ACC112 (cell line): ENCODE measurements at regions not wholly inside any gene's neighbourhood (a gene's known extent, or its start where the extent isn't known, plus 50 kb on each side); places are given as distances from the start of the nearest gene placed in this dataset.
A peak's percentile ranks its signal among the peaks of the same experiment; 100 is the strongest.

Experiments
- H2AFZ ChIP-seq: fragments of 200-600 bp; sonication (generic); one replicate; pipeline ENCODE4 v1.6.0; 2017; ENCODE audit warnings: antibody characterized with exemption, low read length; ENCODE audit not compliant: unreplicated experiment
- H3K27ac ChIP-seq: fragments of 200-600 bp; sonication (generic); 2 replicates; pipeline ENCODE4 v1.5.1; 2014; ENCODE audit warnings: low read depth, mild to moderate bottlenecking, antibody characterized with exemption, low read length, moderate library complexity
- H3K27me3 ChIP-seq: fragments of 200-600 bp; sonication (generic); 2 replicates; pipeline ENCODE4 v1.6.1; 2014; ENCODE audit warnings: mild to moderate bottlenecking, antibody characterized with exemption, low read length, moderate library complexity, mixed read lengths; ENCODE audit not compliant: insufficient read depth
- H3K36me3 ChIP-seq: fragments of 200-600 bp; sonication (generic); 2 replicates; pipeline ENCODE4 v1.6.1; 2016; ENCODE audit warnings: mild to moderate bottlenecking, antibody characterized with exemption, low read length, moderate library complexity, mixed read lengths; ENCODE audit not compliant: insufficient read depth
- H3K4me1 ChIP-seq: fragments of 200-600 bp; sonication (generic); one replicate; pipeline ENCODE4 v1.6.1; 2016; ENCODE audit warnings: low read length, mixed read lengths; ENCODE audit not compliant: insufficient read depth, unreplicated experiment, control insufficient read depth
- H3K4me3 ChIP-seq: fragments of 200-600 bp; sonication (generic); 2 replicates; pipeline ENCODE4 v1.5.1; 2014; ENCODE audit warnings: mild to moderate bottlenecking, low read depth, low read length
- H3K79me2 ChIP-seq: fragments of 200-600 bp; sonication (generic); one replicate; pipeline ENCODE4 v1.6.0; 2016; ENCODE audit warnings: low read length; ENCODE audit not compliant: control insufficient read depth, unreplicated experiment, insufficient read depth

GRCh38 chr9:87238545-87238944 lies 259.1 kb upstream of the DAPK1 start:
- Histone ChIP-seq H3K79me2 (no peaks in the 10 kb centered on the region), H2AFZ (peak overlapping the region; percentile 90)

DNA sequence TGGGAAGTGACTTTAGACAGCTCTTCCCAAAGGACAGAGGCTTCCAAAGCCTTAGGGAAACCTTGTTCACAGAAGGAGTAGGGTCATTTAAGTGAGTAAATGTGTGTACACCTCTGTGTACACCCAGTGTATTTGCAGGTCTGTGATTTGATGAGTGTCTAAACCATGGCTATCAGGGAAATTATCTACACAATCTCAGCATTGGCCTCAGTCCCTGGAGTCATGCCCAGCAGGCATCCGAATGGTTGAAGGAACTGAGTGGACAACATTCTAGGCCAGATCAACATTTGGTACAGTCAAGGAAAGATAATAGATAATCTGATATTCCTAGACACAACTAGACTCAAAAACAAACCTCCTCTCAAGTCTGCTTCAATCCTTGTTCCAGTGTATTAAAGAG lies 258.4 kb upstream of the DAPK1 start:
- peaks cover 5% of the 10 kb centered on the region for H3K4me1 ChIP-seq
- no peaks in the 10 kb centered on the region for H3K27me3 ChIP-seq
- H3K36me3 ChIP-seq, result no peaks in the 10 kb centered on the region
- peak overlapping the region; percentile 0; the same call in 1 of the 2 replicates for H3K27ac ChIP-seq
- H2AFZ ChIP-seq, result peak overlapping the region; percentile 23
- H3K79me2 ChIP-seq, result no peaks in the 10 kb centered on the region
- no peak overlapping the region for H3K4me3 ChIP-seq

More at GRCh38 chr9:87238545-87238944, 259.1 kb upstream of the DAPK1 start:
- Histone ChIP-seq H3K27me3 (no peaks in the 10 kb centered on the region), H3K27ac (peak overlapping the region; percentile 0; the same call in 1 of the 2 replicates), H3K36me3 (no peaks in the 10 kb centered on the region), H3K4me1 (peaks cover 5% of the 10 kb centered on the region), H3K4me3 (peak overlapping the region; percentile 64)

DNA sequence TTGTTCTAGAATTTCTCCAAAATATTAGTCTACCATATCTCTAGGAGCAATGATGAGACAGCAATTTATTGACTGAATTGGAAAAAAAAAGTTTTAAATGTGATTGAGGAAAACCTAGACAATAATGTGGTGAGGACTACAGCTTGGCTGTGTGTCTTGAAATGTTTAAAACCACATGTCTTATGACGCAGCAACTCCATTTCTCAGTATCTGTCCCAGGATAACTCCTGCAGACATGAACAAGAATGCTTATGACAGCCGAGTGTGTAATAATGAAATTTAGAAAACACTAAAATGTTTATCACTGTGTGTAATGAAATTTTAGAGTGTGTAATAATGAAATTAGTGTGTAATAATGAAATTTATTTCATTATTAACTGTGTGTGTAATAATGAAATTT lies 254.1 kb upstream of the DAPK1 start:
- Histone ChIP-seq H3K79me2 (no peaks in the 10 kb centered on the region), H3K36me3 (no peaks in the 10 kb centered on the region), H3K4me1 (no peaks in the 10 kb centered on the region), H3K27me3 (no peaks in the 10 kb centered on the region), H2AFZ (no peak overlapping the region), H3K27ac (no peak overlapping the region), H3K4me3 (no peak overlapping the region)

GRCh38 chr9:87245271-87245670 lies 252.4 kb upstream of the DAPK1 start:
- no peak overlapping the region for H3K4me3 ChIP-seq
- H3K4me1 ChIP-seq, result no peaks in the 10 kb centered on the region
- no peak overlapping the region for H2AFZ ChIP-seq
- no peak overlapping the region for H3K27ac ChIP-seq
- H3K27me3 ChIP-seq, result no peaks in the 10 kb centered on the region
- no peaks in the 10 kb centered on the region for H3K36me3 ChIP-seq
- H3K79me2 ChIP-seq, result no peaks in the 10 kb centered on the region

DNA sequence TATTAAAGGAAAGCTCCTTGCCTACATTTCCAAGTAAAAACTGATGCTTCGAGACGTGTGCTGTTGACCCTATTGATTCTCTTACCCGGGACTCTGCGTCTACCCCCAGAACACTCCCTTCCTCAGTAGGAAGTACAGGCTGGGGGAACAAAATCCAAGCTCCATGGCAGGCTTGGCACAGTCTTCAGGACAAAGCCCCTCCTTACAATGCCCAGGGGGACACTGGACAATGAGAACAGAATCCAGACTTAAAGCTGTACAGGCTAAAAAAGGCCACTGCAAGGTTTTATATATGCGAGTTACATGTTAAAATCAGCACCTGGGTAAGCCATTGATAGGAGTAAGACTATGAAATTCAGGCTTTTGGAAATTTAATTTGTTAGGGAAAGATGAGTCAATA lies 250.6 kb upstream of the DAPK1 start:
- Histone ChIP-seq H3K4me1 (peaks cover 4% of the 10 kb centered on the region), H3K4me3 (no peak overlapping the region), H3K36me3 (no peaks in the 10 kb centered on the region), H3K27me3 (no peaks in the 10 kb centered on the region), H2AFZ (no peak overlapping the region), H3K27ac (no peak overlapping the region), H3K79me2 (no peaks in the 10 kb centered on the region)

DNA sequence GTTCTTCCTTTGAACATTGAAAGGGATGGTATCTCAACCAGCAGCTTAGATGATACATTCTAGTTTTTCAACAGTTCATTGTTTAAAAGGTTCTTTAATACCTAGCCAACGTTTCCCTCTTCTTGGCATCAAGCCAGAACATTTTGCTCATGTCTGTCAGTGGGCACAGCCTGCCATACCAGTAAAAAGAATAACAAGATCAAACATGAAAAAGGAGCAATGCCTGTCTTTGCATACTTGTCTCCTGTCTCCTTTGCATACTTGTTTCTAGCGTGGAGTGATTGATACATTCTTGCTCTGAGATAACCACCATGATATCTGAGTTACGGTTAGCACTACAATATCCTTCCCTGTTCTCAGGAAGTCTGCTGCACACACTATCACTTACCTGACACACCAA lies 248.6 kb upstream of the DAPK1 start:
- no peaks in the 10 kb centered on the region for H3K79me2 ChIP-seq
- no peaks in the 10 kb centered on the region for H3K27me3 ChIP-seq
- peaks cover 4% of the 10 kb centered on the region for H3K4me1 ChIP-seq
- no peaks in the 10 kb centered on the region for H3K36me3 ChIP-seq
- H2AFZ ChIP-seq, result no peak overlapping the region
- no peak overlapping the region for H3K27ac ChIP-seq
- no peak overlapping the region for H3K4me3 ChIP-seq

DNA sequence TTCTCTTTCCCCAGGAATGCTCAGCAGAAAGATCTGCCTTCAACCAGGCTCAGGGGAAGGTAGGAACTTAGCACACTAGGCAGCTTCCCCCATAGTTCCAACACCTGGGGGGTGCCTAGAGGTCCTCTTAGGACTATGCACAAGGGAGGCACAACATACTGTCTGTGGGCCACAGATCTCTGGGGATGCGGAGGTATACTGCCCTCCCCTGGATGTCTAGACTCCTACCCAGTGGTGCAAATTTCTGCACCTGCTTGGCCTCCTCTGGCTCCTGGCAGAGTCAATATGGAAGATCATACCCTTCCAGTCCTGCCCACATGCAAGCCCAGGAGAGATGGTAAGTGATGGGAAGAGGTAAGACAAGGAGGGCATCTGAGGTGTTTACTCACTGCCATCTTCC lies 247.5 kb upstream of the DAPK1 start:
- Histone ChIP-seq H3K27me3 (no peaks in the 10 kb centered on the region), H3K79me2 (no peaks in the 10 kb centered on the region), H3K36me3 (no peaks in the 10 kb centered on the region), H3K4me3 (no peak overlapping the region), H3K4me1 (peaks cover 4% of the 10 kb centered on the region), H2AFZ (no peak overlapping the region), H3K27ac (no peak overlapping the region)

- no peak overlapping the region for H2AFZ ChIP-seq
- no peaks in the 10 kb centered on the region for H3K36me3 ChIP-seq
- H3K4me3 ChIP-seq, result no peak overlapping the region
- H3K79me2 ChIP-seq, result no peaks in the 10 kb centered on the region
- no peak overlapping the region for H3K27ac ChIP-seq
- peaks cover 16% of the 10 kb centered on the region for H3K4me1 ChIP-seq
- H3K27me3 ChIP-seq, result no peaks in the 10 kb centered on the region
These were observed 242.1 kb upstream of the DAPK1 start for GRCh38 chr9:87255431-87256155.

- H3K4me3 ChIP-seq, result no peak overlapping the region
- peaks cover 14% of the 10 kb centered on the region for H3K4me1 ChIP-seq
- no peak overlapping the region for H3K27ac ChIP-seq
- H3K36me3 ChIP-seq, result no peaks in the 10 kb centered on the region
- H2AFZ ChIP-seq, result no peak overlapping the region
- H3K27me3 ChIP-seq, result no peaks in the 10 kb centered on the region
- no peaks in the 10 kb centered on the region for H3K79me2 ChIP-seq
These were observed 240.7 kb upstream of the DAPK1 start for GRCh38 chr9:87256973-87257372.

GRCh38 chr9:87259543-87260518 lies 237.8 kb upstream of the DAPK1 start:
- no peaks in the 10 kb centered on the region for H3K79me2 ChIP-seq
- H3K4me3 ChIP-seq, result peak overlapping the region; percentile 21
- H3K27ac ChIP-seq, result peak overlapping the region; percentile 35; the same call in 1 of the 2 replicates
- H2AFZ ChIP-seq, result peak overlapping the region; percentile 6
- H3K27me3 ChIP-seq, result no peaks in the 10 kb centered on the region
- no peaks in the 10 kb centered on the region for H3K36me3 ChIP-seq
- H3K4me1 ChIP-seq, result peaks cover 12% of the 10 kb centered on the region
